ENCODE measurements at regions not wholly inside any gene's neighbourhood (a gene's known extent, or its start where the extent isn't known, plus 50 kb on each side); places are given as distances from the start of the nearest gene placed in this dataset.

- Histone ChIP-seq H3K9ac (ENCODE audit: low read depth, low read length) (no peak overlapping the region), H3K9me3 (ENCODE audit: insufficient read depth, low read depth, low read length) (no peaks in the 10 kb centered on the region), H3K36me3 (ENCODE audit: insufficient read depth, low read depth, low read length) (no peaks in the 10 kb centered on the region), H3K4me1 (ENCODE audit: insufficient read depth, low read length) (no peaks in the 10 kb centered on the region), H3K27me3 (ENCODE audit: insufficient read depth, low read length) (no peaks in the 10 kb centered on the region), H3K4me3 (ENCODE audit: low read length) (no peak overlapping the region), H3K27ac (ENCODE audit: low read length) (no peak overlapping the region)
These were observed 176.7 kb downstream of the URI1 start for GRCh38 chr19:30118760-30119159.

- no peak overlapping the region for H3K27ac ChIP-seq (ENCODE audit: low read length)
- no peaks in the 10 kb centered on the region for H3K36me3 ChIP-seq (ENCODE audit: insufficient read depth, low read depth, low read length)
- no peak overlapping the region for H3K4me3 ChIP-seq (ENCODE audit: low read length)
- no peaks in the 10 kb centered on the region for H3K4me1 ChIP-seq (ENCODE audit: insufficient read depth, low read length)
- H3K9me3 ChIP-seq (ENCODE audit: insufficient read depth, low read depth, low read length), result no peaks in the 10 kb centered on the region
- H3K27me3 ChIP-seq (ENCODE audit: insufficient read depth, low read length), result no peaks in the 10 kb centered on the region
- no peak overlapping the region for H3K9ac ChIP-seq (ENCODE audit: low read depth, low read length)
These were observed 177.3 kb downstream of the URI1 start for GRCh38 chr19:30119180-30119908.

- Histone ChIP-seq H3K4me1 (ENCODE audit: insufficient read depth, low read length) (no peaks in the 10 kb centered on the region), H3K9ac (ENCODE audit: low read depth, low read length) (no peak overlapping the region), H3K4me3 (ENCODE audit: low read length) (no peak overlapping the region), H3K27ac (ENCODE audit: low read length) (no peak overlapping the region), H3K36me3 (ENCODE audit: insufficient read depth, low read depth, low read length) (no peaks in the 10 kb centered on the region), H3K27me3 (ENCODE audit: insufficient read depth, low read length) (no peaks in the 10 kb centered on the region), H3K9me3 (ENCODE audit: insufficient read depth, low read depth, low read length) (no peaks in the 10 kb centered on the region)
These were observed 178.9 kb downstream of the URI1 start for GRCh38 chr19:30120860-30121484.

- Histone ChIP-seq H3K9me3 (ENCODE audit: insufficient read depth, low read depth, low read length) (no peaks in the 10 kb centered on the region), H3K4me1 (ENCODE audit: insufficient read depth, low read length) (no peaks in the 10 kb centered on the region), H3K9ac (ENCODE audit: low read depth, low read length) (no peak overlapping the region), H3K27ac (ENCODE audit: low read length) (no peak overlapping the region), H3K4me3 (ENCODE audit: low read length) (no peak overlapping the region), H3K27me3 (ENCODE audit: insufficient read depth, low read length) (no peaks in the 10 kb centered on the region), H3K36me3 (ENCODE audit: insufficient read depth, low read depth, low read length) (no peaks in the 10 kb centered on the region)
These were observed 180.4 kb downstream of the URI1 start for GRCh38 chr19:30122431-30122830.

- Histone ChIP-seq H3K36me3 (ENCODE audit: insufficient read depth, low read depth, low read length) (no peaks in the 10 kb centered on the region), H3K27ac (ENCODE audit: low read length) (no peak overlapping the region), H3K9ac (ENCODE audit: low read depth, low read length) (no peak overlapping the region), H3K9me3 (ENCODE audit: insufficient read depth, low read depth, low read length) (no peaks in the 10 kb centered on the region), H3K27me3 (ENCODE audit: insufficient read depth, low read length) (no peaks in the 10 kb centered on the region), H3K4me1 (ENCODE audit: insufficient read depth, low read length) (no peaks in the 10 kb centered on the region), H3K4me3 (ENCODE audit: low read length) (no peak overlapping the region)
These were observed 181.1 kb downstream of the URI1 start for GRCh38 chr19:30123119-30123518.

- no peaks in the 10 kb centered on the region for H3K27me3 ChIP-seq (ENCODE audit: insufficient read depth, low read length)
- H3K9ac ChIP-seq (ENCODE audit: low read depth, low read length), result no peak overlapping the region
- H3K9me3 ChIP-seq (ENCODE audit: insufficient read depth, low read depth, low read length), result no peaks in the 10 kb centered on the region
- no peak overlapping the region for H3K27ac ChIP-seq (ENCODE audit: low read length)
- no peaks in the 10 kb centered on the region for H3K36me3 ChIP-seq (ENCODE audit: insufficient read depth, low read depth, low read length)
- H3K4me1 ChIP-seq (ENCODE audit: insufficient read depth, low read length), result no peaks in the 10 kb centered on the region
- no peak overlapping the region for H3K4me3 ChIP-seq (ENCODE audit: low read length)
These were observed 181.6 kb downstream of the URI1 start for GRCh38 chr19:30123611-30124010.

- Histone ChIP-seq H3K4me1 (ENCODE audit: insufficient read depth, low read length) (no peaks in the 10 kb centered on the region), H3K36me3 (ENCODE audit: insufficient read depth, low read depth, low read length) (no peaks in the 10 kb centered on the region), H3K27me3 (ENCODE audit: insufficient read depth, low read length) (no peaks in the 10 kb centered on the region), H3K4me3 (ENCODE audit: low read length) (no peak overlapping the region), H3K9me3 (ENCODE audit: insufficient read depth, low read depth, low read length) (no peaks in the 10 kb centered on the region), H3K9ac (ENCODE audit: low read depth, low read length) (no peak overlapping the region), H3K27ac (ENCODE audit: low read length) (no peak overlapping the region)
These were observed 186.2 kb downstream of the URI1 start for GRCh38 chr19:30128211-30128610.

- Histone ChIP-seq H3K27ac (ENCODE audit: low read length) (no peak overlapping the region), H3K4me1 (ENCODE audit: insufficient read depth, low read length) (no peaks in the 10 kb centered on the region), H3K27me3 (ENCODE audit: insufficient read depth, low read length) (no peaks in the 10 kb centered on the region), H3K9ac (ENCODE audit: low read depth, low read length) (no peak overlapping the region), H3K9me3 (ENCODE audit: insufficient read depth, low read depth, low read length) (no peaks in the 10 kb centered on the region), H3K4me3 (ENCODE audit: low read length) (no peak overlapping the region), H3K36me3 (ENCODE audit: insufficient read depth, low read depth, low read length) (no peaks in the 10 kb centered on the region)
These were observed 188.5 kb downstream of the URI1 start for GRCh38 chr19:30130356-30131122.

- Histone ChIP-seq H3K4me1 (ENCODE audit: insufficient read depth, low read length) (no peaks in the 10 kb centered on the region), H3K9ac (ENCODE audit: low read depth, low read length) (no peak overlapping the region), H3K36me3 (ENCODE audit: insufficient read depth, low read depth, low read length) (no peaks in the 10 kb centered on the region), H3K27me3 (ENCODE audit: insufficient read depth, low read length) (no peaks in the 10 kb centered on the region), H3K27ac (ENCODE audit: low read length) (no peak overlapping the region), H3K9me3 (ENCODE audit: insufficient read depth, low read depth, low read length) (no peaks in the 10 kb centered on the region), H3K4me3 (ENCODE audit: low read length) (no peak overlapping the region)
These were observed 189.2 kb downstream of the URI1 start for GRCh38 chr19:30131246-30131645.

GRCh38 chr19:30131722-30132291 lies 189.8 kb downstream of the URI1 start:
- H3K4me1 ChIP-seq (ENCODE audit: insufficient read depth, low read length), result no peaks in the 10 kb centered on the region
- H3K27me3 ChIP-seq (ENCODE audit: insufficient read depth, low read length), result no peaks in the 10 kb centered on the region
- no peaks in the 10 kb centered on the region for H3K9me3 ChIP-seq (ENCODE audit: insufficient read depth, low read depth, low read length)
- H3K27ac ChIP-seq (ENCODE audit: low read length), result no peak overlapping the region
- no peak overlapping the region for H3K4me3 ChIP-seq (ENCODE audit: low read length)
- H3K9ac ChIP-seq (ENCODE audit: low read depth, low read length), result no peak overlapping the region
- H3K36me3 ChIP-seq (ENCODE audit: insufficient read depth, low read depth, low read length), result no peaks in the 10 kb centered on the region

GRCh38 chr19:30132343-30133075 lies 190.5 kb downstream of the URI1 start:
- Histone ChIP-seq H3K4me3 (ENCODE audit: low read length) (no peak overlapping the region), H3K9me3 (ENCODE audit: insufficient read depth, low read depth, low read length) (no peaks in the 10 kb centered on the region), H3K36me3 (ENCODE audit: insufficient read depth, low read depth, low read length) (no peaks in the 10 kb centered on the region), H3K27me3 (ENCODE audit: insufficient read depth, low read length) (no peaks in the 10 kb centered on the region), H3K9ac (ENCODE audit: low read depth, low read length) (no peak overlapping the region), H3K27ac (ENCODE audit: low read length) (no peak overlapping the region), H3K4me1 (ENCODE audit: insufficient read depth, low read length) (no peaks in the 10 kb centered on the region)
